ENCODE measurements at regions not wholly inside any gene's neighbourhood (a gene's known extent, or its start where the extent isn't known, plus 50 kb on each side); places are given as distances from the start of the nearest gene placed in this dataset.
"Not testable (repeated sequence)": the region's sequence is repeated elsewhere in the genome, so short reads cannot be mapped to it uniquely, and the experiment has no call there.

DNA sequence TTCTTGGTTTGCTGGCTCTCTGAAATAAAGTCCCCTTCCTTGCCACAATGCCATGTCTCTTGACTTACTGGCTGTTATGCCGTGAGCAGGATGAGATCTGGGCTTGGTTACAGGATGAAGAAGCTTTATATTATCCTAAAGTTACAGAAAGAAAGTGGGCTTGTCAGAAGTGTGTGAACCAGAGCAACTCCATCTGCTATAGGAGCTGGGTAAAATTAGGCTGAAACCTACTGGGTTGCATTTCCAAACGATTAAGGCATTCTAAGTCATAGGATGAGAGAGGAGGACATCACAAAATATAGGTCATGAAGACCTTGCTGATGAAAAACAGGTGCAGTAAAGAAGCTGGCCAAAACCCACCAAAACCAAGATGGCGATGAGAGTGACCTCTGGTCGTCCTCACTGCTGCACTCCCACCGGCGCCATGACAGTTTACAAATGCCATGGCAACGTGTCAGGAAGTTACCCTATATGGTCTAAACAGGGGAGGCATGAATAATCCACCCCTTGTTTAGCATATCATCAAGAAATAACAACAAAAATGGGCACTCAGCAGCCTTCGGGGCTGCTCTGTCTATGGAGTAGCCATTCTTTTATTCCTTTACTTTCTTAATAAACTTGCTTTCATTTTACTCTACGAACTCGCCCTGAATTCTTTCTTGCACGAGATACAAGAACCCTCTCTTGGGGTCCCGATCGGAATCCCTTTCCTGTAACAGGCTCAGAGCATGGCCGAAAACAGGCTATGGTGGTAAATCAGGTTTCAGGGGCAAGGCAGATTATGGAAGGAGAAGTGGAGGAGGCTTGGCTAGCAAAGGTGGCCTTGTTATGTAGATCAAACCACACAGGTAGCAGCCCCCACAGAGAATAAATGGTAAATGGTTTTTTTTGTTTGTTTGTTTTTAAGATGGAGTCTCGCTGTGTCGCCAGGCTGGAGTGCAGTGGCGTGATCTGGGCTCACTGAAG, 81.3 kb upstream of the C16orf82 start:
- DNase-seq (ENCODE audit: low spot score): no peak

DNA sequence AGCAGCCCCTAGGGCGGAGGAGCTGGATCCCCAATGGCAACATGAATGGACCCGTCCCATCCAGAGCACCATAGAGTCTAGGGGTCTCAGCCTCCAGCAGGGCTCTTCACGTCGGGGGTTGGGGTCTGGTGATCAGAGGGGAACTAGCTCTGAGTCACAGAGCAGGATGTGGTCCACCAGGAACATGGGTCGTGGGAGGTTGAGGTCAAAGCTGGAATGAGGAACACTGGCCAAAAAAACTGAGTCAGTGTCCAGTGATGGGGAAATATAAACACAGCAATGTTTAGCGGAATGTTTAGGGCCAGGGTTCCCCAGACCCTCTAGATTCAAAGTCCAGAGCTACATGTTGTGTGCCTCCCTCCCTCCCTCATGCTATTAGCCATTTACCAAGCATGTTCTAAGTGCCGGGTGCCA, 79.1 kb upstream of the C16orf82 start:
- no peak for DNase-seq (ENCODE audit: low spot score)

DNA sequence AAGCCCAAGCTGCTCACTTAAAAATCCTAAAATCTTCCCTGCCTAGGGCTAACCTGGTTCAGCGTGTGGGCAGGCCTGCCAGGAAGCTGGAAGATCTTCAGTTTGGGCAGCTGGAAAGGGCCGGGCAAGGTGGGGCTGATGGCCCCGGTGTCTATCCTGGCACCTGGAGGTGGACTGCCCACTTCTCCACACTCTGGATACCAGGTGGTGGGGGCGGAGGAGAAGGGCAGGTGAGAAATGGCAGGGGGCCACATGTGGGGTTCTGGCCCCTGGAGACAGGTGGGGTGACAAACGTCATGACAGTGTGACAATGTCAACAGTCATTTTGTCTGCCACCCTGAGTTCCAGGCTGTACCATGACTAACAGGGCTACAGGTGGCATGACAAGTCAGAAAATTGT, 78.5 kb upstream of the C16orf82 start:
- DNase-seq (ENCODE audit: low spot score): no peak

DNA sequence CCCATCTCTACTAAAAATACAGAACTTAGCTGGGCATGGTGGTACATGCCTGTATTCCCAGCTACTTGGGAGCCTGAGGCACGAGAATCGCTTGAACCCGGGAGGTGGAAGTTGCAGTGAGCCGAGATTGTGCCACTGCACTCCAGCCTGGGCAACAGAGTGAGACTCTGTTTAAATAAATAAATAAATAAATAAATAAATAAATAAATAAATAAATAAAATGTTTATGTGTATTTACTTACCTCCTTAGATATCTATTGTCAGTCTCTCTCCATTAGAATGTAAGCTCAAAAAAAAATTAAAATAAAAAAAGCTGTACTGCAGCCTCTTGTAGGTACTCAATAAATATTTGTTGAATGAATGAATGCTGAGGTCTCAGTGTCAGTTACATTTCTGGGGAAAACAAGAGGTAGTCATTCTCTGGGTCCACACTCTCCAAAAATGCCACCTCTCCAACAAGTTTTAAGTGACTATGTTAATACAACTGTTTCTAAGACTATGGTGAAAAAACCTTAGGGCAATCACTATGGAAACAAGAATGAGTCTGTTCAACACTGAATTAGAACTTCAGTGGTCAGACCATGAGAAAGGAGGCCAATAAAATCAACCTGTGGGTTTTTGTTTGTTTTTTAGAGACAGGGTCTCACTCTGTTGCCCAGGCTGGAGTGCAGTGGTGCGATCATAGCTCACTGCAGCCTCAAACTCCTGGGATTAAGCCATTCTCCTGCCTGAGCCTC, 76.2 kb upstream of the C16orf82 start:
- DNase-seq (ENCODE audit: low spot score): not testable (repeated sequence)

DNA sequence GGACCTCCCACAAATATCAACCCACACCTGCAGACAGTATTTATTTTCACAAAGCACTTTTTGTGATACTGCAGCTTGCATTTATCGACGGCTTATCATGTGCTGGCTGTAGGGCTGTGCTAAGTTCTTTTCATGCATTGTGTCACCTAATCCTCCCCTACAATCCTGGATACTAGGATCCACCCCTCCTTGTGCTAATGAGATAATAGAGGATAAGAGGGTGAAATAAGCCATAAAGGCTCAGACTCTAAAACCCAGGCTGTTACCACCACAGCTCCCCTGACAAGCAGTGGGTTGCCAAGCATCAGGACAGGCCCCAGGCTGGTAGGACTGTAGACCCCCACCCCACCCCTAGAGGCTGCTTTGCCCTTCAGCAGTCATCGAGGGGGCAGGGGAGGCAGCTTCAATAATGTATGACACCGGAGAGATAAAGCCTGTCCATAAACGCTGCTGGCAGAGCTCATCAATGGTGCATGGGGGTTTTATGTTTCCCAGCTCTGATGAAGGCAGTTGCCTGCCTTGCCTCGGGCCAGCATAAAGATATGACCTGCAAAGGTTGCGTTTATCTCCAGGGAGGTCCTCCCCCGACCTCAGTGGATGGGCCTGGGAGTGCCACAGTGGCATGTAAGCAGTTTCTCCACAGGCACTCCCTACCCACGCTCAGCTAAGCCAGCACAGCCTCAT, 73.9 kb upstream of the C16orf82 start:
- DNase-seq (ENCODE audit: low spot score): no peak

DNA sequence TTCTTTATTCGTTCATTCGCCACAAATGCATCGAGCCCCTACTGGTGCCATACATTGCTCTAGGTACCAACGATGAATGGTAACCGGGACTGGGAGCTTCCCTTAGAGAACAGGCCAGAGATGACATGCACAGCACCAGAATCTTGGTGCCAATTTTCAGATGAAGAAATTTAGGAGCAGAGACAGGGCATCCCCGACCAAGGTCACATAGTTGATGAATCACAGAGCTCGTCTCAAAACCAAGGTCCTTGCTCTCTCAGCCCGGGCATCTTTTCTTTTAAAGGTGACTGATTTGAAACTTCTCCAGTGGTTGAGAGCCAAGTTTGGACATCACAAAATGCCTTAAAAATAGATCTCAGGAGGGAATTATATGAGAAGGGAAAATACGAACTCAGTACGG, 73.2 kb upstream of the C16orf82 start:
- DNase-seq (ENCODE audit: low spot score): no peak

DNA sequence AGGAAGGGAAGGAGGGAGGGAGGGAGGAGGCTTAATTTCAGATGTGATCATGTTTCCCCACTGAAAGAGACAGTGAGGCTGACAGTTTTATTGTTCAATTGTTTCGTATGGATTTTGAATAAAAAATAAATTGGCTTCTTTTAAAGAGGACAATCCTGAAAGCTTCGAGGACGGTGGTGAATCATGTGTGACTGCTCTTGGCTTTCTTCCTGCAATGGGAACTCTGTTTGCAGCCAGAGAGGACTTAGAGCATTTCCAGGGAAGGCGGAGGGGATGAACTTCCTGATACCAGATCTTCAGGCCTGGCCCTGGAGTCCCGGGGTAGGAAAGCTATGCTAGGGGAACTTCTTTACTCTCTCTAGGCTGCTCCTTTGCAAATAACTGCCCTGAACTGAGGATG, 72.8 kb upstream of the C16orf82 start:
- DNase-seq (ENCODE audit: low spot score): no peak

DNA sequence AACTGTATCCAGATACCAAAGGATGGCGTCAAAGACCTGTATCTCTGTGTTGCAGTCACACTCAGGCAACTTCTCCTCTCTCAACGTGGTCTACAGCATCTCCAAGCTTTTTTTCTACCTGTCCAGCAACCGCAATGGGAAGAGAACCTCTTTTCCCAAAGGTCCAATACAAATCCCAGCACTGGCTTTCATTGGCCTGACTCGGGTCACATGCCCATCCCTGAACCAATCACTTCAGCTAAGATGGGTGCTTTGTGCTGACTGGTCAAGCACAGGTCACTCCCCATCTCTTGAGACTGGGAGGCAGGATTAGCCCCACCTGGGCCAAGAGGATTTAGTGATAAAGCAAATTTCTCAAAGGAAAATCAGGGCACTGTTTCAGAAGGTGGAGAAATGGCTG, 71.2 kb upstream of the C16orf82 start:
- DNase-seq (ENCODE audit: low spot score): no peak

DNA sequence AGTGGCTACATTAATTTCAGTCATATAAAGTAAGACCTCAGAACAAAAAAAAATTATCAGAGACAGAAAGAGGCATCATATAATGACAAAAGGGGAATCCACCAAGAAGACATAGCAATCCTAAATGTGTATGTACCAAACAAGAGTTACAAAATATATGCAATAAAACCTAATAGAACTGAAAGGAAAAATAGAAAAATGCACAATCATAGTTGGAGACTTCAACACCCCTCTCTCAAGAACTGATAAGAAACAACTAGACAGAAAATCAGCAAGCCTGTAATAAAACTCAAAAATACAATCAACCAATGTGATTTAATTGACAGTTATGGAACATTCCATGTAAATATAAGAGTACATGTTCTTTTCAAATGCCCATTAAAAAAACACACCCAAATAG, 61.3 kb upstream of the C16orf82 start:
- no peak for DNase-seq (ENCODE audit: low spot score)

All from Ammon's horn (tissue), 1 donor.